ENCODE measurements at regions not wholly inside any gene's neighbourhood (a gene's known extent, or its start where the extent isn't known, plus 50 kb on each side); places are given as distances from the start of the nearest gene placed in this dataset.
"Not testable (repeated sequence)": the region's sequence is repeated elsewhere in the genome, so short reads cannot be mapped to it uniquely, and the experiment has no call there.

GRCh38 chr3:43838009-43838758 is 147.4 kb downstream of the ABHD5 start:
- DNase-seq (ENCODE audit: low spot score) = no peak

DNA sequence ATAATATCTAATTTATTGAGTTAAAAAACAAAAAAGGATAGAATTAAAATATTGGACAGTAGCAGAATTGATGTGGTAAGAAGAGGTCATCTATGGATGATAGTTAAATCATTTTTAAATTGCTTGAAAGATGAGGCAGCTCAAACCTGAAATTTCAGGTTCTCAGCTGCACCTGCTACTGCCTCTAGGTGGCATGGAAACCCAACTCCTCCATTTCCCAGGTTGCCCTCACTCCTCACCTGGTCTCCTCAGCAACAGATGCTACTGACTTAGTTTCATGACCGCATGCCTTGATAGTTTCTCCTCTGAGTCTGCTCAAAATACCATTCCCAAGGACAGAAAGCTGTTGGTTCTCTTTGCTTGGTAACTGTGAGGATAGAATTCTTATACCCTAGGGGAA is 148.1 kb downstream of the ABHD5 start:
- DNase-seq (ENCODE audit: low spot score) = no peak

DNA sequence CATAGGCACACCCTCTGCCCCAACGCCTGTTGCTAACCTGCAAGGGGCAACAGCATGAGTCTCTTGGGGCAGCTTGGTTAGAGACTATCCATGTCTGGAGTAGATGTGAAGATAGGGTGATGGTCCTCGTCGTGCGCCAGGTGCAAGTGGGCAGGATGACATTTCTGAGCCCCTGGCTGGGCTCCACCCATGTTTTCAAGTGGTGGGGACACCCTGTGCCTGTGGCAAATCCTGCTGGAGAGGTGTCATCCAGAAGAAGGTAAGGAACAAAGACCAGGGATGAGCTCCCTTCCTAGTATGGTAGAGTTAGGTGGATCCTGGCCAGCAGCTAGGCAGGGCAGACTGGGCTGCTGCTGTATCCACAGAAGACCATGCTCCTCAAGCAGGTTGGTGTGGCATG is 152.6 kb downstream of the ABHD5 start:
- DNase-seq (ENCODE audit: low spot score) = no peak

GRCh38 chr3:43844757-43845156 is 154.0 kb downstream of the ABHD5 start:
- no peak for DNase-seq (ENCODE audit: low spot score)

GRCh38 chr3:43845553-43845952 is 154.8 kb downstream of the ABHD5 start:
- DNase-seq (ENCODE audit: low spot score) = not testable (repeated sequence)

DNA sequence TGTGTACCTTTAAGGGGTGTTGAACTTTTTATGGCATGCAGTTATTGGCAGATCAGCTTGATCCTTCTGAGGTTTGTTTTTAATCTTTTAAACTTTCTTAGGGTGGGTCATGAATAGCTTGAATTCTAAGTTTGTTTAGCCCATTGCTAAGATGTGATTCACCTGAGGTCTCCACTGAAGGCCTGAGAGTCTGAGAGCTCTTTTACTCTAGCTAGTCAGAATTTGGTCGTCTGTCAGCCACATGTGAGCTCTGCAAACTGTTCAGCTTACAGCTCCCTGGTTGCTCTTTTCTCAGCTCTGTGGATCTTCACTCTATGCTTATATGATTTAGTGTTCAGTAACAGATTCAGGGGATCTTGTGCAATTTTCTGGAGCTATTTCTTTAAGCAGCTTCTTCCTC is 161.3 kb downstream of the ABHD5 start:
- no peak for DNase-seq (ENCODE audit: low spot score)

GRCh38 chr3:43854283-43854682 is 163.5 kb downstream of the ABHD5 start:
- DNase-seq (ENCODE audit: low spot score) = no peak

DNA sequence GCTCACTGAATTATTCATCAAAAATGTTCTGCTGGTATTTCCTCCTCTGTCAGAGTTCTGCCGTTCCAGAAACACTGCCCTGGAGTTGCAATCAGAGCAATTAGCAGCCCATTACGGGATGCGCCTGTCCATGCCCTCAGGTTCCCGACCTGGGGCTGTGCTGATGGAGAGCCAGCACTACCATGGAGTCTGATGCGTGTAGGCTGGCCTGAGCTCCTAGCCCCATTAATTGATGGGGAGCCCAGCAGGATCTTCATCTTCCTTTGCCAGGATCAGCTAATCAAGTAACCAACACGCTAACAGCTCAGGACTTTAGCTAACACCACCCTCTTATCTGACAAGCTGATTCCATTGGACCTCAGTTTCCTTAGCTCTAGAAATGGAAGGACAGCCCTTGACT is 164.2 kb downstream of the ABHD5 start:
- no peak for DNase-seq (ENCODE audit: low spot score)

DNA sequence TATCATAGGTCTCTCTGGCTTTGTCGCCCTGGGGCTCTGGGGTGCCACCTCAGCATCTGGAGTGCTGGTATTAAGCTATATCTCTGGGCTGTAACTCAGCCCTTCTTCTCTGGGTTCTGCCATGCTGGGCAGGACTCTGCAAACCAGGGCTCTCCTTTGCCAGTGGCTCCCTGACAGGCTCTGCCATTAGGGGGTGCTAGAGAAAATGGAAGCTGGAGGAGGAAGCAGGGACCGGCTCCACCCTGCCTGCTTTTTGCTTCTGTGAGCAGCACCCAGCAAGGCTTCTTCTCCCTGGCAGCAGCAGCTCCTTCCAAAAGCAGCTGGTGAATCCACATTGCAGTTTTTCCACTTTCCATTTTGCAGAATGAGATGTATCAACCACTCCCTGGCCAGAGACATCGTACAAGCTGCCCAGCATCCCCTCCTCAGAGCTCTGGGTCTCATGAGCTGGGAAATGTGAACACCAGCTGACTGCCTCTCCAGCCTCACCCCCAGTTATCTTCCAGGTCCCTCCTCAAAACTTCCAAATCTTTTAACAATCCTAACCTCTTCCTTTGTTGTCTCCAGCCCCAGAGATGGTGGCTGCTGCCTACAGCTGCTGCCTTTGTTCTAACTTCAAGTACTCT is 165.0 kb downstream of the ABHD5 start:
- no peak for DNase-seq (ENCODE audit: low spot score)

DNA sequence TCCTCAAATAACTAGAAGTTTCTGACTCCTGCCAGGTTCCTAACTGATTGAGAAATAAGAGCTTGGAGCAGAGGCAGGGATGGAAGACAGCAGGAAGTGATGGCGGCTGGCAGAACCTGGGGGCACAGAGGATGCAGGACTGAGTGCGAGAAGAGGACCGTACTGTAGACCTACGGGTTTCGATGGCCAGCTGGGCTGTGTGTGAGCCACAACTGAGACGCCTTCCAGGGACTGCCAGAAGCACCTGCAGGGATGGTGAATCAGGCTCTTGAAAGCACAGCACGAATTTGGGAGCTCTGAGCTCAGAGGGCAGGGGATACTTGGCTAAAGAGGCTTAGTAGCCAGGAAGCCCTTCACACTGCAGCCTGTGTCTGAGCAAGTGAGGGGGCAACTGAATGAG is 165.6 kb downstream of the ABHD5 start:
- DNase-seq (ENCODE audit: low spot score) = no peak

GRCh38 chr3:43856761-43857160 is 166.0 kb downstream of the ABHD5 start:
- DNase-seq (ENCODE audit: low spot score) = no peak

DNA sequence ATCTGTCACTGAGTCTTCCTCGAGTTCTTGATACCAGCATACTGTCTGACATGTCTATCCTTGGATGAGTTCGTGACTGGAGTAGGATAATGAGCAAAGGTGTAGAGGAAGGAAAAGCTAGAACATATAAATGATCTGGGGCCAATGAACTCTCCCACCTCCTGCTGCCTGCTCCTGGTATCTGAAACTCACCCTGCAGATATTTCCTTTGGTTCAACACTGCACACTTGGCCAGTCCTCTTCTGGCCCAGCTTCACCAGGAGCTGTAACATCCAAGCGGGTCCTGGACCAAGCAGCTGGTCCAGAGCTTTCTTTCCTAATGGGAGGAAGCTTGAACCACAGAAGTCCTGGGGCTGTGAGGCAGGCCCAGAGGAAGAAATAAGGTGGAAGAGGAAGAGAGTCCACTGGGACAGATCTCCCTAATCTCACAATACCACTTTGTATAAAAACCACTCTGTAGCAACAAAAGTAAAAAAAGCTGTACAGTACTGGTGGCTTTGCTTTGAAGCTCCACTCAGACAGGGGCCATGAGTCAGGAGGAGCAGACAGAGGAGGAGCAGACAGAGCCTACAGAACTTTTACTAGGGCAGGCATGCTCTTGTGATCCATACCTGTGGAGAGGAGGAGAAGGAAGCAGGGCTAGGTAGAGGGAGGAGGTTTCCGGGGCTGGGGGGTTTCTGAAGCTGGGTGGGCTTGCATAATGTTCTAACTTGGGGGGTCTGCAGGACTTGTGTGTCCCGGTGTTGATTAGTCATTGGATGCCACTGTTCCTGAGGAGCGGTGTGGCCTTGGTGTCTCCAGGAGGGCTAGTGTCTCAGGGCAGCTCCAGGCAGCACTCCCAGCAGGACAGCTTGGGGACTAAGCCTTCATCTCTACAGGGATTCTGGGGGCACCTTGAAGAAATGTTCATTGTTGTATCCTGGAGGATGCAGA is 166.9 kb downstream of the ABHD5 start:
- DNase-seq (ENCODE audit: low spot score) = no peak

DNA sequence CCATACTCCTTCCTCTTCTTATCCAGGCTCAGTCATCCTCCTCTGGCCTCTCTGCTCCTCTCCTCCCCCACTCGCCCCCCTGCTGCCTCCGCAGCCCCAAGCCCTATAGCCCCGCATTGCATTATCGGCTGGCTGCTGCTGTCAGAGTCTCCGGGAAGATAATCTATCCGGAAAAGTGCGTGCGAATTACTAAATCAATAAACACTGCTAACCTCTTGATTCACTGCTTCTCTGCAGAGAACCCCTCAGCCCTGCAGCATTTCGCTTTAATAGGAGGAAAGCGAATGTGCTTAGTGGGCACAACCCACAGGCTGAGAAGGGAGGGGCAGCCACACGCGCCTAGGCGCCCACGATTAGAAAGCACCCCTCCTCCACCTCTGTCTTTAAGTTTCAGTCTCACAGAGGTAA is 167.6 kb downstream of the ABHD5 start:
- no peak for DNase-seq (ENCODE audit: low spot score)

- DNase-seq (ENCODE audit: low spot score) = no peak
Measured at GRCh38 chr3:43859766-43860165, 169.0 kb downstream of the ABHD5 start.

- no peak for DNase-seq (ENCODE audit: low spot score)
Measured at GRCh38 chr3:43861635-43862034, 170.9 kb downstream of the ABHD5 start.

- no peak for DNase-seq (ENCODE audit: low spot score)
Measured at GRCh38 chr3:43862470-43862869, 171.7 kb downstream of the ABHD5 start.

- DNase-seq (ENCODE audit: low spot score) = no peak
Measured at GRCh38 chr3:43862992-43863805, 172.5 kb downstream of the ABHD5 start.

DNA sequence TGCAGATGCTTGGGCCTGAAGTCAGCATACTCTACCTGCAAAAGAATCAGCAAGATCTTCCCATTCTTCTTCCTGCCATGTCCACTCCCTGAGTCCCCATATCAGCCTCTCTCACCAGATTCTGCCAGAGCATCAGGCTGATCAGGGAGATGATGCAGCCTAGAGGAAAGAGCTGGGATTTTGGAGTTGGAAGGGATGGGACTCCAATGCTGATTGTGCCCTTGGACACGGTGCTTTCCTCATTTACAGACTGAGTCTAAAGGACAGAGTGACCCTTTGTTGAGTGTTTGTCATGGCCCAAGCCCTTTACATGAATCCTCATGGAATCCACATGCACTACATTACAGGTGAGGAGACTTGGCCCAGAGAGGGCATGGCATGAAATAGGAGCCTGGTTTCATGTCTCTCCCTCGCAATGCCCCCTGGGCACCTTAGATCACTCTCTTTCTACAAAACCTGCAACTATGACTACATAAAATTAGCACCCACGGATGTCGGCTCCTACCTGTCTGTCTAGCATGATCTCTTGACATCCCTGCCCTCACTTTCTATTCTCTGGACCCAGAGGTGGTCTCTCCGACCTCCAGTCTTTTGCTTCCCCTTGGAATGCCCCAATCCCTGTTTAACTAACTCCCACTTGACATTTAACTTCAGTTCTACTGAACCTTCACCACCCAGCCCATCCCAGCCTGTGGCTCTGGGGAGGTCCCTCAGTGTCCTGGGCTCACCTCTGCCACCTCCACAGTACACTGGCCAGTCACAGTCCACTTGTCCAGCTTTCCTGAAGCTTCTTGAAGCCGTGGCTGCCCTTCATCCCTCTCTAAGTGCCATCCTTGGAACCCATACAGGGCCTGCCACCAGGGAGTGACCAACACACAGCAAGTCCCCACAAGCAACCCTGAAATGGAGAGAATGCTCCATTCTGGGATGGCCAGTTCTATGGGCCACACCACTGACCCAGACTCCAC is 173.5 kb downstream of the ABHD5 start:
- DNase-seq (ENCODE audit: low spot score) = no peak

GRCh38 chr3:43865351-43865750 is 174.6 kb downstream of the ABHD5 start:
- no peak for DNase-seq (ENCODE audit: low spot score)

- DNase-seq (ENCODE audit: low spot score) = no peak
Measured at GRCh38 chr3:43865887-43866528, 175.3 kb downstream of the ABHD5 start.
